Osteoblast (primary cell): ENCODE measurements at regions not wholly inside any gene's neighbourhood (a gene's known extent, or its start where the extent isn't known, plus 50 kb on each side); places are given as distances from the start of the nearest gene placed in this dataset.

Experiments used
- DNase-seq: peaks from one replicate; pipeline ENCODE4 v3.0.0; 2011; ENCODE audit warnings: low spot score, mixed read lengths; ENCODE audit not compliant: insufficient read length; ENCODE audit errors: missing footprints
- H2AFZ ChIP-seq: 2 replicates; pipeline ENCODE4 v1.6.0; 2011; ENCODE audit warnings: mild to moderate bottlenecking, low read length
- H3K27ac ChIP-seq: 2 replicates; pipeline ENCODE4 v1.5.1; 2011; ENCODE audit warnings: mild to moderate bottlenecking, low read depth, low read length, moderate library complexity
- H3K27me3 ChIP-seq: 2 replicates; pipeline ENCODE4 v1.6.0; 2012; ENCODE audit warnings: mild to moderate bottlenecking, control low read depth, inconsistent platforms, low read length, moderate library complexity; ENCODE audit not compliant: insufficient read depth
- H3K36me3 ChIP-seq: 2 replicates; pipeline ENCODE4 v1.5.1; 2011; ENCODE audit warnings: mild to moderate bottlenecking, low read length, control low read depth, moderate library complexity; ENCODE audit not compliant: insufficient read depth
- H3K4me1 ChIP-seq: 2 replicates; pipeline ENCODE4 v1.5.1; 2011; ENCODE audit warnings: mild to moderate bottlenecking, low read length, control low read depth, moderate library complexity; ENCODE audit not compliant: insufficient read depth
- H3K4me2 ChIP-seq: 2 replicates; pipeline ENCODE4 v1.6.0; 2011; ENCODE audit warnings: mild to moderate bottlenecking, low read length; ENCODE audit not compliant: insufficient read depth
- H3K4me3 ChIP-seq: fragments of 200-600 bp; sonication (generic); 3 replicates; pipeline ENCODE4 v1.5.1; 2012; ENCODE audit warnings: mild to moderate bottlenecking, low read length, inconsistent platforms; ENCODE audit not compliant: insufficient read depth
- H3K79me2 ChIP-seq: 2 replicates; pipeline ENCODE4 v1.6.0; 2012; ENCODE audit warnings: mild to moderate bottlenecking, low read length, control low read depth, inconsistent platforms; ENCODE audit not compliant: insufficient read depth
- H3K9me3 ChIP-seq: 2 replicates; pipeline ENCODE4 v1.5.1; 2011; ENCODE audit warnings: low read depth, low read length, control low read depth
- H4K20me1 ChIP-seq: 2 replicates; pipeline ENCODE4 v1.6.0; 2012; ENCODE audit warnings: mild to moderate bottlenecking, low read length, control low read depth; ENCODE audit not compliant: insufficient read depth
- TF ChIP-seq, protein P1 (sequence below): IDR thresholded peaks from 2 replicates; pipeline ENCODE4 v1.5.1; 2011; ENCODE audit warnings: mild to moderate bottlenecking, low read depth, low read length, moderate library complexity; ENCODE audit errors: extremely low read depth

GRCh38 chr7:118627467-118627866 is 403.0 kb downstream of the ANKRD7 start:
- Histone ChIP-seq H3K36me3 (no peaks in the 10 kb centered on the region), H3K9me3 (peaks cover 3% of the 10 kb centered on the region), H3K27me3 (no peaks in the 10 kb centered on the region), H3K4me1 (no peaks in the 10 kb centered on the region), H3K79me2 (no peaks in the 10 kb centered on the region), H3K27ac (no peak overlapping the region), H3K4me3 (no peak overlapping the region), H4K20me1 (no peaks in the 10 kb centered on the region), H2AFZ (no peak overlapping the region), H3K4me2 (no peak overlapping the region)
- DNase-seq, result no peak
- TF ChIP-seq, protein P1, sequence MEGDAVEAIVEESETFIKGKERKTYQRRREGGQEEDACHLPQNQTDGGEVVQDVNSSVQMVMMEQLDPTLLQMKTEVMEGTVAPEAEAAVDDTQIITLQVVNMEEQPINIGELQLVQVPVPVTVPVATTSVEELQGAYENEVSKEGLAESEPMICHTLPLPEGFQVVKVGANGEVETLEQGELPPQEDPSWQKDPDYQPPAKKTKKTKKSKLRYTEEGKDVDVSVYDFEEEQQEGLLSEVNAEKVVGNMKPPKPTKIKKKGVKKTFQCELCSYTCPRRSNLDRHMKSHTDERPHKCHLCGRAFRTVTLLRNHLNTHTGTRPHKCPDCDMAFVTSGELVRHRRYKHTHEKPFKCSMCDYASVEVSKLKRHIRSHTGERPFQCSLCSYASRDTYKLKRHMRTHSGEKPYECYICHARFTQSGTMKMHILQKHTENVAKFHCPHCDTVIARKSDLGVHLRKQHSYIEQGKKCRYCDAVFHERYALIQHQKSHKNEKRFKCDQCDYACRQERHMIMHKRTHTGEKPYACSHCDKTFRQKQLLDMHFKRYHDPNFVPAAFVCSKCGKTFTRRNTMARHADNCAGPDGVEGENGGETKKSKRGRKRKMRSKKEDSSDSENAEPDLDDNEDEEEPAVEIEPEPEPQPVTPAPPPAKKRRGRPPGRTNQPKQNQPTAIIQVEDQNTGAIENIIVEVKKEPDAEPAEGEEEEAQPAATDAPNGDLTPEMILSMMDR, result no peak

GRCh38 chr7:118629898-118630438 is 405.5 kb downstream of the ANKRD7 start:
- H3K36me3 ChIP-seq, result no peaks in the 10 kb centered on the region

DNA sequence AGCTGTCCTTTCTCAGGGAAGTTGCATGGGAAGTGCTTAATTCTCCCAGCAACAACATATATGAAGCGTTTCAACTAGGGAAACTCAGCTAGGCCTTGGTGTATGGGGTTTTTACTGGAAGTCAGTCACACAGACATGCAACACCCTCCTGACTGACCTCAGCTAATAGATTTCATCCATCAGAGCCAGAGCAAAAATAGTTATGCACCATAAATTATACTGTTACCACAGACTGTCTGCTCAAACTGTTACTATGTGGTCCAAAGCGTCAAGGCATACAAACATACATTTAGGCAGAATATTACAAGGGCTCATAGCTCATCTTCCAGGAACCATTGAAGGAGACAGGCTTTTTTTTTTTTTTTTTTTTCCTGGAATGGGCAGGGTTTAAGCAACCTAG is 417.9 kb downstream of the ANKRD7 start:
- Histone ChIP-seq H3K4me1 (no peaks in the 10 kb centered on the region), H3K79me2 (no peaks in the 10 kb centered on the region), H3K27ac (no peak overlapping the region), H4K20me1 (no peaks in the 10 kb centered on the region), H3K36me3 (no peaks in the 10 kb centered on the region), H3K9me3 (no peaks in the 10 kb centered on the region), H3K27me3 (no peaks in the 10 kb centered on the region), H3K4me3 (no peak overlapping the region), H2AFZ (no peak overlapping the region), H3K4me2 (no peak overlapping the region)
- TF ChIP-seq, protein P1, result no peak
- DNase-seq, result no peak

More at GRCh38 chr7:118629898-118630438, 405.5 kb downstream of the ANKRD7 start:
- Histone ChIP-seq H2AFZ (no peak overlapping the region), H3K4me1 (no peaks in the 10 kb centered on the region), H3K4me2 (no peak overlapping the region), H3K27me3 (no peaks in the 10 kb centered on the region), H3K9me3 (peaks cover 3% of the 10 kb centered on the region), H3K79me2 (no peaks in the 10 kb centered on the region), H3K27ac (no peak overlapping the region), H3K4me3 (no peak overlapping the region), H4K20me1 (no peaks in the 10 kb centered on the region)
- DNase-seq, result no peak
- TF ChIP-seq, protein P1, result no peak

DNA sequence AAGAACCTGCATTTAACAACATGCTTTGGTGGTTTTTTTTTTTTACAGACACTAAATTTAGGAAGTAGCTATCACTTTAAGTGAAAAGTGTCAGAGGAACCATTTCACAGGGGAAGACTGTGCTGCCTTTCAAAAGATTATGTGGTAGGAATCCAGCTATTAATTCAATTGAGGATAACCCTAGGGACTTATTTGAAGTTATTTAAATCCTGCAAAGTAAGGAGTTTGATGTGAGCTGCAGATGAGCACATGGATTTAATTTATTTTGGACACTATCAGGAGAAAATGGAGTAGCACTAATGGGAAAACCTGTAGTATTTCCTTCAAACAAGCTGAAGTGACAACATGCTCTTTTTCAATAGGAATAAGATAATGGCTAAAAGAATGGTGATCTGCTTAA is 419.8 kb downstream of the ANKRD7 start:
- Histone ChIP-seq H3K4me1 (no peaks in the 10 kb centered on the region), H2AFZ (no peak overlapping the region), H3K4me2 (no peak overlapping the region), H3K36me3 (no peaks in the 10 kb centered on the region), H3K27me3 (no peaks in the 10 kb centered on the region), H3K27ac (no peak overlapping the region), H4K20me1 (no peaks in the 10 kb centered on the region), H3K9me3 (no peaks in the 10 kb centered on the region), H3K4me3 (no peak overlapping the region), H3K79me2 (no peaks in the 10 kb centered on the region)
- TF ChIP-seq, protein P1, result no peak
- no peak for DNase-seq
